ENCODE measurements at regions not wholly inside any gene's neighbourhood (a gene's known extent, or its start where the extent isn't known, plus 50 kb on each side); places are given as distances from the start of the nearest gene placed in this dataset.
"Not testable (repeated sequence)": the region's sequence is repeated elsewhere in the genome, so short reads cannot be mapped to it uniquely, and the experiment has no call there.

DNA sequence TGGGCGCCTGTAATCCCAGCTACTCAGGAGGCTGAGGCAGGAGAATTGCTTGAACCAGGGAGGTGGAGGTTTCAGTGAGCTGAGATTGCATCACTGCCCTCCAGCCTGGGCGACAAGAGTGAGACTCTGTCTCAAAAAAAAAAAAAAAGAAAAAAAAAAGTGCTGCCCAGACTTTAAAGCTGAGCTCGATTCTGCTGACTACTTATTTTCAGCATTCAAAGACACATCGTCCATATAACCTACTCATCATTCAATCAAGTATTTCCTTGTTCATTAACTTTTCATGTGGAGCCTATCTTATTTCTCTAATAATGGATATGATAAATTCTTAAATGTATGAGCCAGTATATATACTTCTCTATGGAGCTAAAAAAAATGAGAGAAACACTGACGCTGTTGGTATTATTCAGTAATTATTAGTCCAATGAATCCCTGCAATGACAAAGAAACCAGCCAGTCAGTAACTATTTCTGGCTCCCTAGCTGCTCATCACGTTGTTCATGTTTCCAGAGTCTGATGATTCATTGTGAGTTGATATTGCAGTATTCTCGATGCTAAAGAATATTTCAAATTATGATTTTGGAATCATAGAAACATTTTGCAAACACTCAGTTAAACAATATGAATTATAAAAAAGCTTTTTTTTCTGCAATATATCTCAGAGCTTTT, 111.9 kb downstream of the RAP2B start:
- TF ChIP-seq, protein P1, sequence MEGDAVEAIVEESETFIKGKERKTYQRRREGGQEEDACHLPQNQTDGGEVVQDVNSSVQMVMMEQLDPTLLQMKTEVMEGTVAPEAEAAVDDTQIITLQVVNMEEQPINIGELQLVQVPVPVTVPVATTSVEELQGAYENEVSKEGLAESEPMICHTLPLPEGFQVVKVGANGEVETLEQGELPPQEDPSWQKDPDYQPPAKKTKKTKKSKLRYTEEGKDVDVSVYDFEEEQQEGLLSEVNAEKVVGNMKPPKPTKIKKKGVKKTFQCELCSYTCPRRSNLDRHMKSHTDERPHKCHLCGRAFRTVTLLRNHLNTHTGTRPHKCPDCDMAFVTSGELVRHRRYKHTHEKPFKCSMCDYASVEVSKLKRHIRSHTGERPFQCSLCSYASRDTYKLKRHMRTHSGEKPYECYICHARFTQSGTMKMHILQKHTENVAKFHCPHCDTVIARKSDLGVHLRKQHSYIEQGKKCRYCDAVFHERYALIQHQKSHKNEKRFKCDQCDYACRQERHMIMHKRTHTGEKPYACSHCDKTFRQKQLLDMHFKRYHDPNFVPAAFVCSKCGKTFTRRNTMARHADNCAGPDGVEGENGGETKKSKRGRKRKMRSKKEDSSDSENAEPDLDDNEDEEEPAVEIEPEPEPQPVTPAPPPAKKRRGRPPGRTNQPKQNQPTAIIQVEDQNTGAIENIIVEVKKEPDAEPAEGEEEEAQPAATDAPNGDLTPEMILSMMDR (IDR thresholded peaks at IDR 0.05; ENCODE audit: extremely low read depth, missing control alignments): no peak
- DNase-seq (ENCODE audit: low spot score): no peak

DNA sequence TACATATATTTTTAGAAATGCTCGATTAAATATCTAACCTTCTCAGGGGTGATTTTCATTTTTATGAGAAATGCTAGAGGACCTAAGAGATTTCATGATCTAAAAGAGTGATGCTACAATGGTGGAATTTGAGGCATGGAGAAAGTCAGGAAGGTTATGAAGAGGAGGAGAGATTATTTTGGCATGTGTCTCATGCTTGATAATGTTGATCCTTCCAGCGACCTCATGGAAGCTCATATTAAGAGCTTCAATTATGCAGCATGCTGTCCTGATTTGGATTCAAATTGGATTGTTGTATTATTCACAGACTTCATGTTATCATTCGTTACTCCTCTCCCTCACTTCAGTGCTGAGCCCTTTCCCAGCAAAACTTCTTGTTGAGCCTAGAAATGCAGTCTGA, 112.5 kb downstream of the RAP2B start:
- DNase-seq (ENCODE audit: low spot score): no peak

DNA sequence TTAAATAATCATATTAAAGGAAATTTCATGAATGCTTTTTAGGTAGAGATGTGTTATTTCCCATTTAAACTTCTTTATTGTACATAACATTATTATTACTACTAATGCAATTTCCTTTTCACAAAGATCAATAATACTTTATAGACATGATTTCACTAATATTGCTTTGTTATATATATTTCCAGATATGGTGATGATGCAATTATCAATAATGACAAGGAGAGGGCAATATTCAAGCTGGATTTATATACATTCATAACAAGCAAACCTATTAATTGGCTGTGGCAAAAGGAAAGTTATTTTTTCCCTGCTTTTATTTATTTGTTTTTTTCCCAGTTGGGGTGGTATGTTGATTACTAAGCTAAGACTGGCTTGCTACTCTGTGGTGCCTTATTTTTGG, 113.5 kb downstream of the RAP2B start:
- TF ChIP-seq, protein P1 (IDR thresholded peaks at IDR 0.05; ENCODE audit: extremely low read depth, missing control alignments): no peak
- no peak for DNase-seq (ENCODE audit: low spot score)

More for the DNA sequence above, 112.5 kb downstream of the RAP2B start:
- TF ChIP-seq, protein P1 (IDR thresholded peaks at IDR 0.05; ENCODE audit: extremely low read depth, missing control alignments): no peak

DNA sequence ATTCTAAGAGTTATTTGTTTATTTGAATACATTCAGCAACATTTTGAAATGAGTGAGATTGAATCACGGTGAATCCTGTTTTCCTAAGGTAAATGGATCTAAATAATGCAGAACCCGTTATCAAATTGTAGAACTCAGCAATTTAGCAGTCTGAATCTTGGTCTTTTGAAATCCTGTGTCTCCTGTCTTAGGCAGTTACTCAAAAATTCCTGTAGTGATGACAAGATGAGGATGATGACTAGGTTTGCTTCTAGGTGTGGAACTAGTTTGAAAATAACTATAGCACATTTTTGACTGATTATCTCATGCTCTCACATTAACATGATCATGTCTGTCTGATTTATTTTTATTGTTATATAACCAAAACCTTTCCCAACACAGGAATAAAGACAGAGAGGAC, 115.0 kb downstream of the RAP2B start:
- TF ChIP-seq, protein P1 (IDR thresholded peaks at IDR 0.05; ENCODE audit: extremely low read depth, missing control alignments): no peak
- DNase-seq (ENCODE audit: low spot score): no peak

DNA sequence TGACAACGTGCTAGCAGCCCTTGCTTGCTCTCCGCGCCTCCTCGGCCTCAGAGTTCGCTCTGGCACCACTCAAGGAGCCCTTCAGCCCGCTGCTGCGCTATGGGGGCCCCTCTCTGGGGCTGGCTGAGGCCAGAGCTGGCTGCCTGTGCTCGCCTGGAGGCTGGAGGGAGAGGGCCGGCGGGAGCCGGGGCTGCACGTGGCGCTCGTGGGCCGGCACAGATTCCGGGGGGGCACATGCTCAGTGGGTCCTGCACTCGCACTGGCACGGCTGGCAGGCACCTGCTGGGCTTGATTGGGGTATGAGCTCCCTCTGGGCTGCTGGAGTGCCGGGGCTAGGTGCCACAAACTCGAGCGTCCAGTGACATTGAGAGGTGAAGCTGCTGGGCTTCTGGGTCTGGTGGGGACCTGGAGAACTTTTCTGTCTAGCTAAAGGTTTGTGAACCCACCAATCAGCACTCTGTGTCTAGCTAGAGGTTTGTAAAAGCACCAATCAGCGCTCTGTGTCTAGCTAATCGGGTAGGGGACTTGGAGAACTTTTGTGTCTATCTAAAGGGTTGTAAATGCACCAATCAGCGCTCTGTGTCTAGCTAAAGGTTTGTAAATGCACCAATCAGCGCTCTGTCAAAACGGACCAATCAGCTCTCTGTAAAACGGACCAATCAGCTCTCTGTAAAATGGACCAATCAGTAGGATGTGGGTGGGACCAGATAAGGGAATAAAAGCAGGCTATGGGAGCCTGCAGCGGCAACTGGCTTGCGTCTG, 119.4 kb downstream of the RAP2B start:
- DNase-seq (ENCODE audit: low spot score): not testable (repeated sequence)

DNA sequence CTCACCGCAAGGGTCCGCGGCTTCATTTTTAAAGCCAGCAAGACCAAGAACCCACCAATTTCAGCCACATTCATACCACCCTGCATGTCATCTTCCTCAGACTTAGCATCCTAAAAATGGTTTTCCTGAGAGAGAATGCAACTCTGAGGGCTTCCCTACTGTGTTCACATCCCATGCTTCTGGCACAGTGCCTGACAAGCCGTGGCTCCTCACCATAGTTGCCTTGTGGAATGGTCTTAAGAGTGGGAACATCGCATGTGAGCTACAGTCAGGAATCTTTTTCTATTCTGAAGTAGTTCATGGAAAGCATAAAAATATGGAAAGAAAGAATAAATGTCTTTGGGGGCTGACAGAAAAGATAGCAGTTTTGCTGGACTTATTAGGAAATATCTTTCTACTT, 120.3 kb downstream of the RAP2B start:
- TF ChIP-seq, protein P1 (IDR thresholded peaks at IDR 0.05; ENCODE audit: extremely low read depth, missing control alignments): no peak
- DNase-seq (ENCODE audit: low spot score): no peak

DNA sequence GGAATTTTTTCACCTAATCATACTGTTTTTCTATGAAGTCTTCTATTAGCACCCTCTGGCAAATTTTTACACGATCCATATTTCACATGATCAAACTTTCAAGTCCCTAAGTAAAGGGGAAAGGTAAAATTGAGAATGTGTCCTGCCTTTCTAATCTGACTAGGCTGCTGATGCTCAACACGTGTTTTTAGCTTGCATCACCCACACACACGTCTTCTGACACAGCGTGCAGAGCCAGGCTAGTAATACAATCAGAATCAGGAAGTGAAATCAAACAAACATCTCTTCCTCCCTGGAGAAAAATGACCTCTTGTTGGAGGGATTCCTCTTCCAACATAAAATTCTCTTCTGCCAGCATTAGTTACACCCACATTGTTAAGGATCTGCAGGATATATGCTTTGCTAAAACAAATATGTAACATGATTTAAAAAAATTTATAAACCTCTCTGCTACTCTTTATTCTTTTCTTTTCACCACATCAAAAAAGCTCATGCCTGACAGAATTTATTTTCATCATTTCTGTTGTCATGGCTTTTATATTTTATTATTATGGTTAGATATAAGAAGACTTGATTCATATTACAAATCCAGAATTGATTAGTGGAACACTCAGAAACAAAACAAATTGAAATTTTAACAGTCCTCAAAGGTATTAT, 122.4 kb downstream of the RAP2B start:
- DNase-seq (ENCODE audit: low spot score): peak; percentile 47
- TF ChIP-seq, protein P1 (IDR thresholded peaks at IDR 0.05; ENCODE audit: extremely low read depth, missing control alignments): no peak
